Neural progenitor cell (in vitro differentiated cells): ENCODE measurements at regions not wholly inside any gene's neighbourhood (a gene's known extent, or its start where the extent isn't known, plus 50 kb on each side); places are given as distances from the start of the nearest gene placed in this dataset.

Experiments used
- DNase-seq: peaks from one replicate; pipeline ENCODE4 v3.0.0-alpha.2; 2016; ENCODE audit warnings: low spot score
- H2AFZ ChIP-seq: fragments of 200-600 bp; sonication (generic); replicated peaks from 2 replicates; pipeline ENCODE4 v1.6.1; 2016; ENCODE audit warnings: antibody characterized with exemption
- H3F3A ChIP-seq: fragments of 200-600 bp; sonication (generic); 2 replicates; pipeline ENCODE4 v1.6.1; 2016; ENCODE audit warnings: antibody characterized with exemption, low read depth
- H3K27ac ChIP-seq: fragments of 200-600 bp; sonication (generic); 2 replicates; pipeline ENCODE4 v1.5.1; 2016; ENCODE audit warnings: mild to moderate bottlenecking
- H3K27me3 ChIP-seq: fragments of 200-600 bp; sonication (generic); 2 replicates; pipeline ENCODE4 v1.6.1; 2016; ENCODE audit warnings: mild to moderate bottlenecking, moderate library complexity
- H3K36me3 ChIP-seq: fragments of 200-600 bp; sonication (generic); 2 replicates; pipeline ENCODE4 v1.5.1; 2016
- H3K4me1 ChIP-seq: fragments of 200-600 bp; sonication (generic); 2 replicates; pipeline ENCODE4 v1.6.1; 2016; ENCODE audit warnings: mixed run types
- H3K4me2 ChIP-seq: fragments of 200-600 bp; sonication (generic); 2 replicates; pipeline ENCODE4 v1.6.1; 2016
- H3K4me3 ChIP-seq: fragments of 200-600 bp; sonication (generic); 2 replicates; pipeline ENCODE4 v1.5.1; 2016
- H3K79me2 ChIP-seq: fragments of 200-600 bp; sonication (generic); 2 replicates; pipeline ENCODE4 v1.6.1; 2016; ENCODE audit warnings: low read depth
- H3K9ac ChIP-seq: fragments of 200-600 bp; sonication (generic); 2 replicates; pipeline ENCODE4 v1.6.1; 2016
- H3K9me3 ChIP-seq: fragments of 200-600 bp; sonication (generic); 2 replicates; pipeline ENCODE4 v1.5.1; 2016; ENCODE audit warnings: low read depth
- H4K20me1 ChIP-seq: fragments of 200-600 bp; sonication (generic); 2 replicates; pipeline ENCODE4 v1.6.1; 2016; ENCODE audit warnings: low read depth
- H3K27ac Mint-ChIP-seq: 3 replicates; pipeline ENCODE4 v1.8.0; 2021; ENCODE audit warnings: mixed read lengths
- H3K27me3 Mint-ChIP-seq: 2 replicates; pipeline ENCODE4 v1.8.0; 2022; ENCODE audit warnings: low read depth, mild to moderate bottlenecking, inconsistent platforms, moderate library complexity, mixed read lengths; ENCODE audit not compliant: insufficient read depth
- H3K36me3 Mint-ChIP-seq: 3 replicates; pipeline ENCODE4 v1.8.0; 2021; ENCODE audit warnings: mixed read lengths
- H3K4me1 Mint-ChIP-seq: 3 replicates; pipeline ENCODE4 v1.8.0; 2021; ENCODE audit warnings: mixed read lengths
- H3K4me3 Mint-ChIP-seq: 3 replicates; pipeline ENCODE4 v1.8.0; 2021; ENCODE audit warnings: mild to moderate bottlenecking, moderate library complexity, mixed read lengths
- H3K9me3 Mint-ChIP-seq: 3 replicates; pipeline ENCODE4 v1.8.0; 2020; ENCODE audit warnings: mixed read lengths
- EZH2 ChIP-seq: fragments of 200-600 bp; sonication (generic); IDR thresholded peaks from 2 replicates; pipeline ENCODE4 v1.6.1; 2017; ENCODE audit warnings: antibody characterized with exemption, mild to moderate bottlenecking, moderate library complexity
- EZH2phosphoT487 ChIP-seq: fragments of 200-600 bp; sonication (generic); IDR thresholded peaks from 2 replicates; pipeline ENCODE4 v1.6.1; 2017; ENCODE audit warnings: antibody characterized with exemption
- TF ChIP-seq, protein P1 (sequence below): fragments of 200-600 bp; sonication (generic); IDR thresholded peaks from 2 replicates; pipeline ENCODE4 v1.5.1; 2017; ENCODE audit warnings: antibody characterized with exemption, mild to moderate bottlenecking

DNA sequence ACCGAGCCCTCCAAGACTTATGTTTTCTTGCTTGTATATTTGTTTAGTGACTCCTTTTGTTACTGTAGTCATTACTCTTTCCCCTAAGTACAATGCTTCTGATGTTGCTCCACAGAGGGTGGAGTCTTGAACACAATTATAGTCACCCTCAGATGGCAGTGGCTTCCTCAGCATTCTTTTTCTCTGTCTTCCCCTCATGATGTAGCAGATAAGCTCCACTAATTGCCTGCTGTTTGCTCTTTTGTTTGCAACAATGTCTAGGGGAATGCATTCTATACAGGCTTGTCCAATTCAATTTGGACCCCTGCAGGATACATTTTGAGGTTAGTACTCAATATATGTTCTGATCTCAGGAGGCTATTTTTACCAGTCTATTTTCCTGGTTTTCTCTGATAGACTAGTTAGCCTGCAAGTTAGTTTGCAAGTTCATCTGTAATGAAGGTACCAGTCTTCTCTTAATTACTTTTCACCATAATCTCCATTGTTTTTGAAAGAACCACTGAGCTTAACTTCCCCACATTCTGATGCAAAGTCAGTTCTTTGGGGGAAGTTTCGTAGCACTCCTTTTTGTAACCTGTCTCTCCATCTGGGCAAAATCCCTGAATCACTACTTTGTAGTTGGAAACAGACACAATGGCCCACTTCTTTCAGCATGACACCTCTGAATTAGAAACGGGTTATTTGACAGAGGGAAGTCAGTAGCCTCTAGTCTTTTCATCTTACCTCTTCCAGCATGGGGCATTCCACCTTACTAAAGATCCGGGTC, 1509.2 kb downstream of the CDH11 start:
- H3K36me3 Mint-ChIP-seq = no peaks in the 10 kb centered on the region
- peaks cover 13% of the 10 kb centered on the region for H3K4me1 Mint-ChIP-seq

DNA sequence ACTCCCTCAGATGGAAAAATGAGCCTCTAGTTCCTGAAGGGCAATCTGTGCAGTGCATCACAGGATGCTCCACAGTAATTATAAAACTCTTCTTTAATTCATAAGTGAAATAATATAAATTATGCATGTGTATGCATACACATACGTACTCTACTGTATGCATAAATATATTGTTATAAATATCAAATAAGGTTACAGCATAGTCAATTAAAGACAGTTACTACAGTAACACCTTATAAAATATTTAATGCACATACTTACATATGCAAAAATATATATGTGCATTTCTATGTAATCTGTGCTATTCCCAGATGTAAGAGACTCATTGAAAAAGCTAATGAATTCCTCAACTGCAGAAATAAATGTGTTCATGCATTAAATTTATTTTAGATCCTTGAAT, 1515.1 kb downstream of the CDH11 start:
- H3K9me3 Mint-ChIP-seq = peaks cover 17% of the 10 kb centered on the region
- H3K4me1 Mint-ChIP-seq = no peaks in the 10 kb centered on the region
- Histone ChIP-seq H3K4me2 (no peak overlapping the region), H3F3A (peaks cover 5% of the 10 kb centered on the region), H3K4me1 (peaks cover 8% of the 10 kb centered on the region), H3K9me3 (peaks cover 6% of the 10 kb centered on the region), H2AFZ (no peak overlapping the region), H3K9ac (no peak overlapping the region), H4K20me1 (no peaks in the 10 kb centered on the region), H3K4me3 (no peak overlapping the region), H3K36me3 (peaks cover 2% of the 10 kb centered on the region), H3K27me3 (no peaks in the 10 kb centered on the region), H3K79me2 (no peaks in the 10 kb centered on the region), H3K27ac (no peak overlapping the region)
- no peaks in the 10 kb centered on the region for H3K36me3 Mint-ChIP-seq
- TF ChIP-seq EZH2phosphoT487 (no peak), EZH2 (no peak)
- TF ChIP-seq, protein P1, sequence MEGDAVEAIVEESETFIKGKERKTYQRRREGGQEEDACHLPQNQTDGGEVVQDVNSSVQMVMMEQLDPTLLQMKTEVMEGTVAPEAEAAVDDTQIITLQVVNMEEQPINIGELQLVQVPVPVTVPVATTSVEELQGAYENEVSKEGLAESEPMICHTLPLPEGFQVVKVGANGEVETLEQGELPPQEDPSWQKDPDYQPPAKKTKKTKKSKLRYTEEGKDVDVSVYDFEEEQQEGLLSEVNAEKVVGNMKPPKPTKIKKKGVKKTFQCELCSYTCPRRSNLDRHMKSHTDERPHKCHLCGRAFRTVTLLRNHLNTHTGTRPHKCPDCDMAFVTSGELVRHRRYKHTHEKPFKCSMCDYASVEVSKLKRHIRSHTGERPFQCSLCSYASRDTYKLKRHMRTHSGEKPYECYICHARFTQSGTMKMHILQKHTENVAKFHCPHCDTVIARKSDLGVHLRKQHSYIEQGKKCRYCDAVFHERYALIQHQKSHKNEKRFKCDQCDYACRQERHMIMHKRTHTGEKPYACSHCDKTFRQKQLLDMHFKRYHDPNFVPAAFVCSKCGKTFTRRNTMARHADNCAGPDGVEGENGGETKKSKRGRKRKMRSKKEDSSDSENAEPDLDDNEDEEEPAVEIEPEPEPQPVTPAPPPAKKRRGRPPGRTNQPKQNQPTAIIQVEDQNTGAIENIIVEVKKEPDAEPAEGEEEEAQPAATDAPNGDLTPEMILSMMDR = no peak
- H3K4me3 Mint-ChIP-seq = no peak overlapping the region
- no peak for DNase-seq
- no peak overlapping the region for H3K27ac Mint-ChIP-seq
- H3K27me3 Mint-ChIP-seq = peaks cover 2% of the 10 kb centered on the region

More for the DNA sequence above, 1509.2 kb downstream of the CDH11 start:
- H3K9me3 Mint-ChIP-seq = peaks cover 25% of the 10 kb centered on the region
- H3K36me3 ChIP-seq = peaks cover 2% of the 10 kb centered on the region
- peak overlapping the region; percentile 93 for H3K27ac ChIP-seq
- DNase-seq = peak; percentile 92
- TF ChIP-seq, protein P1 = no peak
- TF ChIP-seq EZH2 (no peak), EZH2phosphoT487 (peak; percentile 79)
- no peaks in the 10 kb centered on the region for H3K79me2 ChIP-seq
- no peaks in the 10 kb centered on the region for H4K20me1 ChIP-seq
- no peak overlapping the region for H3K9ac ChIP-seq
- peak overlapping the region; percentile 11 for H3K4me3 ChIP-seq
- peak overlapping the region; percentile 62 for H3K4me2 ChIP-seq
- no peak overlapping the region for H3K4me3 Mint-ChIP-seq
- no peak overlapping the region for H2AFZ ChIP-seq
- peaks cover 7% of the 10 kb centered on the region for H3K27me3 Mint-ChIP-seq
- H3F3A ChIP-seq = peaks cover 31% of the 10 kb centered on the region
- H3K27me3 ChIP-seq = no peaks in the 10 kb centered on the region
- no peak overlapping the region for H3K27ac Mint-ChIP-seq
- H3K4me1 ChIP-seq = peaks cover 26% of the 10 kb centered on the region
- H3K9me3 ChIP-seq = peaks cover 6% of the 10 kb centered on the region

DNA sequence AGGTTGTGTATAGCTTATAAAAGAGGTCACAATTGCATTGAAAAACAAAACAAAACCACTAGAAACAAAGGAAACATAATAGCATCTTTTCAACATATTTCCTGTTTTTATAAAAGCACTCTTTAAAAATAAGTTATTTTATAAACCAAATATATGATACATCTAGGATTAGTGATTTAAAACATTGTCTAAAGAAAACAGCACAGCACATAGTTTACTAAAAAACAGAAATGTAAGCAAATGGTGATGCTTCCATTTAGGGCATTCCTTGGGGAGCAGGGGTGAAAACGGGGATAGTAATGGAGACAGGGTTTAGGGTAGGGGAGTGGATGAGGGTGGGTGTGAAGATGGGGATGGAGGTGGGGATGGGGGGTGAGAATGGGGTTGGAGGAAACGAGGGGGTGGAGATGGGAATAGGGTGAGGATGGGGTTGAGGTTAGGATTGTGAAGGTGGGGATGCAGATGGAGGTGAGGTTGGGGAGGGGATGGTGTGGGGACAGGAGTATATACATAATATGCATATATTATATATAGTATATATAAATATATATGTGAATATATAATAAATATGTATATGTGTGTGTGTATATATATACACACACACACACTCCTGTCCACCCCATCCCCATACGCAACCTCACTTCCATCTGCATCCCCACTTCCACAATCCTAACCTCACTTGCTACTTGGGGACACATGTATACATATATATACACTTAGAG, 1519.5 kb downstream of the CDH11 start:
- H3K4me1 Mint-ChIP-seq = no peaks in the 10 kb centered on the region
- TF ChIP-seq EZH2phosphoT487 = no peak
- no peak for TF ChIP-seq EZH2
- TF ChIP-seq, protein P1 = no peak
- no peak overlapping the region for H3K27ac Mint-ChIP-seq
- H3K4me3 ChIP-seq = no peak overlapping the region
- no peaks in the 10 kb centered on the region for H3K4me1 ChIP-seq
- H3K4me2 ChIP-seq = no peak overlapping the region
- no peaks in the 10 kb centered on the region for H3K36me3 Mint-ChIP-seq
- H3K9ac ChIP-seq = no peak overlapping the region
- H3K9me3 ChIP-seq = no peaks in the 10 kb centered on the region
- H3K27ac ChIP-seq = no peak overlapping the region
- H3F3A ChIP-seq = no peaks in the 10 kb centered on the region
- H3K4me3 Mint-ChIP-seq = no peak overlapping the region
- no peak for DNase-seq
- H3K36me3 ChIP-seq = no peaks in the 10 kb centered on the region
- H3K79me2 ChIP-seq = no peaks in the 10 kb centered on the region
- H3K9me3 Mint-ChIP-seq = no peaks in the 10 kb centered on the region
- no peaks in the 10 kb centered on the region for H4K20me1 ChIP-seq
- H3K27me3 Mint-ChIP-seq = peaks cover 2% of the 10 kb centered on the region
- H2AFZ ChIP-seq = no peak overlapping the region
- no peaks in the 10 kb centered on the region for H3K27me3 ChIP-seq
